ENCODE measurements at regions not wholly inside any gene's neighbourhood (a gene's known extent, or its start where the extent isn't known, plus 50 kb on each side); places are given as distances from the start of the nearest gene placed in this dataset.

DNA sequence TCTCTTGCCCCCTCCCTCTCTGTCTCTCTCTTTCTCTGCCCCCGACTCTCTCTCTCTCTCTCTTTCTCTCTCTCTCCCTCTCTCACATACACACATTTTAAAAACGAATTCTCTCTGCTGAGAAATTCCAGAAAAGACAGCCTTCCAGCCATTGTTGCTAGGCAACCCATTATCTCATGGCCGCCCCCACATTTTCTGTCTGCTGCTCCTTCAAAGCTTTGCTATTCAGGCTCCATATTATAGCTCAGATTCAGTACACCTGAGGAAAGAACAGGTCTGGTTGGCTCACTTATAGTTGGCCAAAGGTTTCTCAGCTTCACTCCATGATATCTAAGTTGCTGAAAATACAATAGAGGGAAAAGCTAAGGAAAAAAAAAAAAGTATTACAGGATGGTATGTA is 174.4 kb upstream of the RADX start:
- TF ChIP-seq, protein P1, sequence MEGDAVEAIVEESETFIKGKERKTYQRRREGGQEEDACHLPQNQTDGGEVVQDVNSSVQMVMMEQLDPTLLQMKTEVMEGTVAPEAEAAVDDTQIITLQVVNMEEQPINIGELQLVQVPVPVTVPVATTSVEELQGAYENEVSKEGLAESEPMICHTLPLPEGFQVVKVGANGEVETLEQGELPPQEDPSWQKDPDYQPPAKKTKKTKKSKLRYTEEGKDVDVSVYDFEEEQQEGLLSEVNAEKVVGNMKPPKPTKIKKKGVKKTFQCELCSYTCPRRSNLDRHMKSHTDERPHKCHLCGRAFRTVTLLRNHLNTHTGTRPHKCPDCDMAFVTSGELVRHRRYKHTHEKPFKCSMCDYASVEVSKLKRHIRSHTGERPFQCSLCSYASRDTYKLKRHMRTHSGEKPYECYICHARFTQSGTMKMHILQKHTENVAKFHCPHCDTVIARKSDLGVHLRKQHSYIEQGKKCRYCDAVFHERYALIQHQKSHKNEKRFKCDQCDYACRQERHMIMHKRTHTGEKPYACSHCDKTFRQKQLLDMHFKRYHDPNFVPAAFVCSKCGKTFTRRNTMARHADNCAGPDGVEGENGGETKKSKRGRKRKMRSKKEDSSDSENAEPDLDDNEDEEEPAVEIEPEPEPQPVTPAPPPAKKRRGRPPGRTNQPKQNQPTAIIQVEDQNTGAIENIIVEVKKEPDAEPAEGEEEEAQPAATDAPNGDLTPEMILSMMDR (conservative IDR thresholded peaks at IDR 0.05; ENCODE audit: low read length) = no peak
- TF ChIP-seq EZH2phosphoT487 (IDR thresholded peaks at IDR 0.05; ENCODE audit: borderline replicate concordance, low read depth, low read length) = no peak
